ENCODE measurements at regions not wholly inside any gene's neighbourhood (a gene's known extent, or its start where the extent isn't known, plus 50 kb on each side); places are given as distances from the start of the nearest gene placed in this dataset.

GRCh38 chr1:87190402-87190801, 138.3 kb upstream of the LMO4 start:
- DNase-seq: no peak
- BruUV-seq (replicated peaks): no TSS peak
- TF ChIP-seq CTCF (conservative IDR thresholded peaks at IDR 0.05; ENCODE audit: low read depth, low read length) (no peak), EZH2phosphoT487 (IDR thresholded peaks at IDR 0.05; ENCODE audit: borderline replicate concordance, low read length) (no peak), EZH2 (IDR thresholded peaks at IDR 0.05; ENCODE audit: low read length, unreplicated experiment) (no peak)
- no peak overlapping the region for H3K9ac ChIP-seq (ENCODE audit: low read length)
- ChIA-PET CTCF (no interaction called here), POLR2A (ENCODE audit: unreplicated experiment) (no interaction called here)
- H2AFZ ChIP-seq (ENCODE audit: low read length): no peak overlapping the region
- ATAC-seq: no peak
- no peak overlapping the region for H3K4me2 ChIP-seq (ENCODE audit: low read length)
- no peaks in the 10 kb centered on the region for H3K4me1 ChIP-seq (ENCODE audit: insufficient read depth, low read length)
- H3K36me3 ChIP-seq (ENCODE audit: low read depth, low read length): no peaks in the 10 kb centered on the region
- H3K9me2 ChIP-seq (replicated peaks; ENCODE audit: low read length): no peaks in the 10 kb centered on the region
- H3K79me2 ChIP-seq (ENCODE audit: low read length): no peaks in the 10 kb centered on the region
- intact Hi-C loops (cut with micrococcal nuclease): no loop called here
- no peak overlapping the region for H3K27ac ChIP-seq (ENCODE audit: low read length)
- no peaks in the 10 kb centered on the region for H3F3A ChIP-seq (ENCODE audit: low read length, unreplicated experiment)
- H3K9me3 ChIP-seq (ENCODE audit: low read length): no peaks in the 10 kb centered on the region
- no peak overlapping the region for H3K4me3 ChIP-seq (ENCODE audit: low read length)
- H3K27me3 ChIP-seq (ENCODE audit: low read length): peaks cover 6% of the 10 kb centered on the region; the same call in 1 of the 2 replicates
- H4K20me1 ChIP-seq (ENCODE audit: low read length): no peaks in the 10 kb centered on the region

GRCh38 chr1:87191646-87192045, 137.0 kb upstream of the LMO4 start:
- H3K9me2 ChIP-seq (replicated peaks; ENCODE audit: low read length): no peaks in the 10 kb centered on the region
- no peak overlapping the region for H2AFZ ChIP-seq (ENCODE audit: low read length)
- CTCF ChIA-PET: no interaction called here

More at GRCh38 chr1:87191646-87192045, 137.0 kb upstream of the LMO4 start:
- no peaks in the 10 kb centered on the region for H3K4me1 ChIP-seq (ENCODE audit: insufficient read depth, low read length)
- H3K9me3 ChIP-seq (ENCODE audit: low read length): no peaks in the 10 kb centered on the region
- H3K27ac ChIP-seq (ENCODE audit: low read length): no peak overlapping the region
- no peaks in the 10 kb centered on the region for H3K79me2 ChIP-seq (ENCODE audit: low read length)
- POLR2A ChIA-PET (ENCODE audit: unreplicated experiment): no interaction called here
- BruUV-seq (replicated peaks): no TSS peak
- no peak overlapping the region for H3K9ac ChIP-seq (ENCODE audit: low read length)
- no peaks in the 10 kb centered on the region for H4K20me1 ChIP-seq (ENCODE audit: low read length)
- no peak overlapping the region for H3K4me2 ChIP-seq (ENCODE audit: low read length)
- no peaks in the 10 kb centered on the region for H3F3A ChIP-seq (ENCODE audit: low read length, unreplicated experiment)
- no peak for DNase-seq
- intact Hi-C loops (cut with micrococcal nuclease): no loop called here
- peaks cover 6% of the 10 kb centered on the region; the same call in 1 of the 2 replicates for H3K27me3 ChIP-seq (ENCODE audit: low read length)
- ATAC-seq: no peak
- H3K4me3 ChIP-seq (ENCODE audit: low read length): no peak overlapping the region
- no peaks in the 10 kb centered on the region for H3K36me3 ChIP-seq (ENCODE audit: low read depth, low read length)
- no peak for TF ChIP-seq CTCF (conservative IDR thresholded peaks at IDR 0.05; ENCODE audit: low read depth, low read length)
- no peak for TF ChIP-seq EZH2 (IDR thresholded peaks at IDR 0.05; ENCODE audit: low read length, unreplicated experiment)
- no peak for TF ChIP-seq EZH2phosphoT487 (IDR thresholded peaks at IDR 0.05; ENCODE audit: borderline replicate concordance, low read length)
